ENCODE measurements at regions not wholly inside any gene's neighbourhood (a gene's known extent, or its start where the extent isn't known, plus 50 kb on each side); places are given as distances from the start of the nearest gene placed in this dataset.

DNA sequence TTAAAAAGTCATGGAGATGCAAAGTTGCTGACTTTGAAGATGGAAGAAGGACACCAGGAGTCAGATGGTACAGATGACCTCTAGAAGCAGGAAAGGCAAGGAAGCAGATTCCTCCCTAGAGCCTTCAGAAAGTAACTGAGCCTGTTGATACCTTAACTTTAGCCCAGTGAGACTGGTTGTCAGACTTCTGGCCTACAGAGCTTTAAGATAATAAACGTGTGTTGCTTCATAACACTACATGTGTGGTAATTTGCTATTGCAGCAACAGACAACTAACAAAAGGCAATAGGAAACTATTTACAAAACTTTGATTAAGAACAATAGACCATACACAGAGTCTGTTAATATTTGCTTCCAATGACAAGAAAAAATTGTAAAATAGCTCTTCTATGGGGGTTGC is 102.0 kb upstream of the USP38 start:
- DNase-seq (ENCODE audit: low spot score), result no peak

DNA sequence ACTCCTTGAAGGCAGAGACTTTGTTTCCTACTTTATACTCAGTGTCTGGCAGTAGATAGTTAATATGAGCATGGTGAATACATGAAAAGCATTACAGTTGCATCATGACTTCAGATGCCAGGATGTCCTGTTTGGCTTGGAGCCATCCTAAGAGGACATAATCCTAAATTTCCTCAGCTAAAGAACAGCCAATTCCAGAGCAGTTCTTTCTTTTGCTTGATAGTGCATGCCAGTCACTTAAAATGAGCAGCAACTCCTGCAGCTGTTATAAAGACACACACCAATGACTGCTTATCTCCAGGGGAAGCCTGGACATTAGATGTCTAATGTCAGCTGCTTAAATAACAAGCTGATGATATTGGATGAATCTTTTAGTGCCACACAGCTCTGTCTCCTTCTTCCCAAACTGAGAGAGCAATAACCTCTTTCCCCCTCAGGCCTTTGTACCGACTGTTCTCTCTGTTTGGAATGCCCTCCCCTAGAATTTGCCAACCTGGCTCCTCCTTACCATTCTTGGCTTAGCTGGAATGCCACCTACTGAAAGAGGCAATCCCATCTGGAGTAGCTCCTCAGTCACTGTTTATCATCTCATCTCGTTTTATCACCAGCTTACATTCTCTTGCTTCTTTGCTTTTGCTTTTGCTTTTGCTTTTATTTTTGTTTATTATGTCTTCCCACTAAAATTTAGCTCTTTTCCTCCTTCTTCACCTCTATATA is 100.8 kb upstream of the USP38 start:
- DNase-seq (ENCODE audit: low spot score), result no peak

DNA sequence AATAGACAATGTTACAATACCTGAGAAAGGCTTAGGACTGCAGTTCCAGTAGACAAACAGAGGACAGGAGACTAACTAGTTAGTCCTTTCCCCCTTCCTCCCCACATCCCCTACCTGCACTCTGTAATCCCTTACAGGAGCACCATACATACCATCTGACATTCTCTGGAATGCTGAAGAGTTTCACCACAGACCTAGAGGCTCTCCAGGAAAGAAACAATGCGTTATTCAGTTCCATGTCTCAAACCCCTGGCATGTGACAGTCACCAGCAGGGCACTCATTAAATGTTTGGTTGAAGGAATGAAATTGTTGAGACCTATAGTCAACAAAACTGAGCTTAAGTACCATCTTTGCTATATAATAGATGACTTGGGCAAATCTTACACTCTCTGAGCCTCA is 100.2 kb upstream of the USP38 start:
- no peak for DNase-seq (ENCODE audit: low spot score)

DNA sequence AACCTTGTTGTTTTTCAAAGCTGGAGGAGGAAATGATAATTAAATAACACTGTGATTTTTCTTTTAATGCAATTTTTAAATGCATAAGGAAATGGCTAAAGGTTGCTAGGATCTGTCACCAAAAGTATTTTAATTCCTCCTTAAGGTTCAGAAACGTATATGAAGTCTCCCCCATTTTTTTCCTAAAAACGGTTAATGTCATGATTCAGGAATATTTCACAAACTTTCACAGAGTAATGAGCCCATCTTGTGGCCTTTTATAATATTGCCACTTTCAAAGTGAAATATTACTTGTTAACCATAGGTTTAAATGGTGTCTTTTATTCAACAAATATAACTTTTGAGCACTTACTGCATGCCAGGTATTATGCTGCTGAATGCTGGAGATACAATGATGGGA is 99.5 kb upstream of the USP38 start:
- DNase-seq (ENCODE audit: low spot score), result no peak

DNA sequence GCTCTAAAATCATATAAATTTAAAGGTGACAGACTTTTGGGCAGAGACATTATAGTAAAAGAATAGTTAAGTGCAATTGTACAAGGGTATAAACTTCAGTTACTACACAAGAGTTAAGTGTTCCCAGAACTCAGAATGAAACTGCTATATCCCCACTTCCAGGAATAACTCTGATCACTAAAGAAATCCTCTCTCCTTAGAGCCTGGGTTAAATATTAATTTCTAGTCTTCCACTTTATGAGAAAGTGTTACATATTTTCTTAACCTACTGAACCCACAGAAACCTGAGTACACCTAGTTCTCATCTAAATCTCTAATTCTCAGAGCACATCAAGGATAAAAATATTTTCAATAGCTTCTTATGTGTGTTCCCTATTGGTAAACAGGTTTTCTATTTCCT is 99.1 kb upstream of the USP38 start:
- no peak for DNase-seq (ENCODE audit: low spot score)

DNA sequence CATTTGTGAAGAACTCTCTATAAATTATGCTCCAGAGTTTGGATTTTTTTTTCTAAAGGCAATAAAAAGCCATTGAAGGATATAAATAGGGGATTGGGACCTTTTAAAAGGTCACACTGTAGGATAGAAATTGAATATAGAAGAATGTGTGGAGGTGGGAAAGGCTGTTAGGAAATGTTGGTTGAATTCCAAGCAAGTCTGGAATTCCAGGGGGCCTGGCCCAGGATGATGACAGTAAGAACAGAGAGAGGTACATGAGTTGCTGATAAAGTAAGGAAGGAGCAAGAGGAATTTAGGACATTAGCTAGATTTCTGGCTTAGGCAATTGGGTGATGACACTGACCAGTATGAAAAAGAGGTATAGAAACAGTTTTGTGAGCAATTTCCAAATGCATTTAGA is 95.4 kb upstream of the USP38 start:
- DNase-seq (ENCODE audit: low spot score), result no peak

DNA sequence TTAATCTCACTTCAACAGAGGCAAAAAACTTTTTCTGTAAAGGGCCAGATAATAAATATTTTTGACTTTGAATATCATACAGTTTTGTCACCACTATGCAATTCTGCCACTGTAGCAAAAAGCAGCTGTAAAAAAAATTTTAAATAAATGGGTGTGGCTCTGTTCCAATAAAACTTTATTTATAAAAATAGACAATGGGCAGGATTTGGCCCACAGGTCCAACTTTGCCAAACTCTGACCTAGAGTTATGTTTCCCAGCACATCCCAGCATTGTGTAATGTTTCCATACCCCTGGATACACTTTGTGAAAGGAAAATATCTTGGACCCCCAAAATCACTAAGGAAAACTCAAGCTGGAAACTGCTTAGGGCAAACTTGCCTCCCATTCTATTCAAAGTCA is 94.9 kb upstream of the USP38 start:
- no peak for DNase-seq (ENCODE audit: low spot score)

DNA sequence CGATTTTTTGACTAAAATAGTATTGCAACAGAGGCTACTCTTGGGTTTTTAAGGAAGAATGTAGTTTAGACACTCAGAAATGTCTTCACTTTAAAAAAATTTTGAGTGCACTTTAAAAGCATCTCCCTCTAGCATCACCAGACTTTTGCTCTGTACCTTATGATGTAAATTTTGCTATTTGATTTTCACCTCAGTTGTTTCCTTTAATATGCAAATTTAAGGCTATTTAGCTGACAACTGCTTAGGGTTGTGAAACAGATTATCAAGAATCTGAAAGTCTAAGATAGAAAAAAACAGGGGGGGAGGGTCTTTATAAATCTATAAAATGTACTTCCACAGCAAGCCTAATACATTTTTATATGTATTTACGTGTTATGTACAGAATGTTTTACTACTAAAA is 92.9 kb upstream of the USP38 start:
- DNase-seq (ENCODE audit: low spot score), result no peak

DNA sequence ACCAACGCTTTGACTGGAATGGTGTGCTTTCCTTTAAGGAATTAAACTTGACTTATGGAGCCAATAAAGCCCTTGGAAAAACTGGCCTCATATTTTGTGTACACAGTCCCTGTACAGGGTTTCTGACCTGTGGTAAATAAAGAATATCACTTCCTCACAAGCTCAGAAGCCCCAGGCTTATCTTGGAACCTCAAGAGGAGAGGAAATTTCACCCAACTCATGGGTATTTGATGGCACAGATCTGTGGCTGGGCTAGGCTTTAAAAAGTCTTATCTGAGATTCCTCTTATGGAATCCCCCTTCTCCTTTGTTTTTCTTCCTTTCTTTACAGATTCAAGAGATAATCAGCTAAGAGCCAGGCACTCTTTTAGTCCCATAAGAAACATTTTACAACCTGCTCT is 89.3 kb upstream of the USP38 start:
- no peak for DNase-seq (ENCODE audit: low spot score)

DNA sequence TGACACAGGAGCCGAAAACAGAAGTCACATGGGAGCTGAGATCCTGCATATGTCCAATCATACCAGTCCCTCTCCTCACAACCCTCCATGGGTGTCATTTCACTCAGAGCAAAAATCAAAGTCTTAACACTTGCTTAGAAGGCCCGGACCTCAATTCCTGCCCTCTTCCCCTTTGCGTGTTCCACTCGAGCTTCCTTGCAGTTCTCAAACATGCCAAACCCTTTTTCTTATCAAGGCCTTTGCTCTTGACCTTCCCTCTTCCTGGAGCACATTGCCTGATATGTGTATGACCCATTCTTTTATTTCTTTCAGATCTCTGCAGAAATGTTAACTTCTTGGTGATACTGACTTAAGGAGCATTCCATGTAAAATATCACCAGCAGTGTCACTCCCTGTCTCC is 87.0 kb upstream of the USP38 start:
- no peak for DNase-seq (ENCODE audit: low spot score)

DNA sequence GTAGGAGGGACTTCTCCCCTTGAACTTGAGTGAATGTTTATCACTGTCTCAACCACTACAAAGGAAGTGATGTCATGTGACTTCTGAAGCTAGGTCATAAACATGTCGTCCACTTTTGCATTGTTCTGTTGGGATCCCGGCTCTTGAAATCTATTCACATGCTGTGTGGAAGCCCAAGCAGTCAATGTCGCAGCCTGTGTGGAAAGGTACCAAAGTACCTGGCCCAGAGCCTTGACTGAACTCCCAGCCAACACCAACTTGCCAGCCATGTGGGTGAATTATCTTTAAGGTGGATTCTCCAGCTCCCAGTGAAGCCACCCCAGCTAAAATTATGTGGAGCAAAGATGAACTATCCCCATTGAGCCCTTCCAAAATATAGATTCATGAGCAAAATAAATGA is 85.0 kb upstream of the USP38 start:
- DNase-seq (ENCODE audit: low spot score), result no peak

DNA sequence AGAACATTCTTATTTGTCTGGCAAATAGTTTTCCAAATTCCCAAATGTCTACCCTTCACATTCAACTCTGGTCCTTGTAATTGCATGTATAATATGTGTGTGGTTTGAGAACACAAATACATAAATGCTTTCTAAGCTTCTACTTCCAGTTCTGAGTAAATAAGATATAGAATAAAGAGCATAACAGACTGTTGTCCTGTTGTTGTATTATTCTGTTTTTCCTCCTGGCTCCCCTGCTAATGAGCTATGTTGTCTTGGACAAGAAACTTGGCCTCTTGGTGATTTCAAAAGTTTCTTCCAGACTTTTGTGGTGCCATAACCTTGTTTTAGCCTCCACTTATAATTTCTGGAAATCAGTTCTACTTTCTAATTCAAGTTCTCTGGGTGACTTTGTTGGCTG is 75.3 kb upstream of the USP38 start:
- DNase-seq (ENCODE audit: low spot score), result no peak

DNA sequence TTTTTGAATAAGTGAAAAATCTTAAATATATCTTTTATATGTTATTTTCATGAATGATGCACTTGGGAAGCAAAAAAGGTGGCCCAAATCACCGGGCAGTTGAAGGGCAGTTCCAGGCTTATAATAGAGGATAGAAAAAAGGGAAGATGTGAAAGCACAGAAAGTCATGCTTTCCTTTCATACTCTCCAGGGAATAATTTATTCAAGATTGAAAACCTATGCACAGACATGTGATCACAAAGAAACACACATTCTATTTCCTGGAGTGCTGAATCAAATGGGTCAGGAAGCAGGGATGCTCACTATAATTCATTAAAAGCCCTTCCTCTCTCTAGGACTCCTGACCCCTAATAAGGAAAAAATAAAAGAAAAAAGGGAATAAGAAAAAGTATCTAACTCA is 66.1 kb upstream of the USP38 start:
- no peak for DNase-seq (ENCODE audit: low spot score)

DNA sequence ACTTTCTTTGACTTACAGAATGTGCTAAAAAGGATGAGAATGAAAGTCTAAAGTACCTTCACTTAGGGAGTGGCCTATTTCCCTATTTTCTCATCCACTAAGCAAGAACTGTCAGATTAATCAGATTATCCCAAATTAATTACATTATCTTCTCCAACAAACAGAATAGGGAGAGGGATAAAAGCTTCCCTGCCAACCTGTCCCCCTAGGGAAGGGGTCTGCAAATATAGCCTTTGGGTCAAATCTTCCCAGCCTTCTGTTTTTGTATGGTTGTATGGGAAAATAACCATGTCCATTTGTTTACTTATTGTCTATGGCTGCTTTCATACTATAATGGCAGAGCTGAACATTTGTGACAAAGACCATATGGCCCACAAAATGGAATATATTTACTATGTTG is 57.1 kb upstream of the USP38 start:
- DNase-seq (ENCODE audit: low spot score), result no peak

DNA sequence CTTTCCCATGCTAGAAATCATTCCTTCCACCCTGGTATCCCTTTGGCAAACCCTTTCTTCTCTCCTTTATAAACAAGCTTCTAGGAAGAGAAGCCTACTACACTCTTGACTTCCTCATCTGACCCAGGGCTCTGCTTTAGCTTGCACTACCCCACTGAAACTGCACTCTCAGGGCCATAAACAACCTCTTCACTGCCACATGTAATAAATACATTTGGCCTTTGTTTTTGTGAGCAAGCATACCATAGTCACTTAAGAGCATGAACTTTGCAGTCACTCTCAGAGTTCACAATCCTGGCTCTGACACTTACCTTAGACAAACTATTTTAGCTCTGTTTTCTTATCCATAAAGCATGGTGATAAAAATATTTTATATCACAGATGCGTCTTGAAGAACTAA is 50.7 kb upstream of the USP38 start:
- DNase-seq (ENCODE audit: low spot score), result no peak
